HL-60 (cell line): ENCODE measurements at regions not wholly inside any gene's neighbourhood (a gene's known extent, or its start where the extent isn't known, plus 50 kb on each side); places are given as distances from the start of the nearest gene placed in this dataset.

Source experiments
- DNase-seq, 2 experiments: peaks; one replicate each; pipeline ENCODE4 v3.0.0-alpha.2; 2010 to 2020; ENCODE audit warnings: low read depth in 1 of 2, low spot score in 1 of 2
- H3K27ac ChIP-seq: fragments of 250-450 bp; sonication (Bioruptor Pico); replicated peaks from 2 replicates; pipeline ENCODE4 v1.5.1; 2020; ENCODE audit warnings: mild to moderate bottlenecking, moderate library complexity
- H3K27me3 ChIP-seq: fragments of 250-450 bp; sonication (Bioruptor Pico); 2 replicates; pipeline ENCODE4 v1.5.1; 2021; ENCODE audit warnings: mild to moderate bottlenecking, moderate library complexity; ENCODE audit not compliant: insufficient read depth, poor library complexity, severe bottlenecking
- H3K4me3 ChIP-seq: replicated peaks from 2 replicates; pipeline ENCODE4 v1.5.1; 2011; ENCODE audit warnings: mild to moderate bottlenecking, control low read depth, low read length; ENCODE audit not compliant: insufficient read depth
- GABPA ChIP-seq: IDR thresholded peaks from 2 replicates; pipeline ENCODE4 v1.6.1; 2012; ENCODE audit warnings: low read depth
- POLR2AphosphoS5 ChIP-seq: IDR thresholded peaks from 2 replicates; pipeline ENCODE4 v1.6.1; 2012; ENCODE audit warnings: low read depth
- SPI1 ChIP-seq: IDR thresholded peaks from 2 replicates; pipeline ENCODE4 v1.6.1; 2012; ENCODE audit warnings: low read depth, mild to moderate bottlenecking, borderline replicate concordance
- TF ChIP-seq, protein P1 (sequence below): IDR thresholded peaks from 2 replicates; pipeline ENCODE4 v1.6.1; 2012; ENCODE audit warnings: low read depth; ENCODE audit not compliant: insufficient replicate concordance
- TF ChIP-seq, protein P2 (sequence below): IDR thresholded peaks from one replicate; pipeline ENCODE4 v1.5.1; 2011; ENCODE audit warnings: low read length, control low read depth, inconsistent platforms; ENCODE audit not compliant: insufficient read depth

DNA sequence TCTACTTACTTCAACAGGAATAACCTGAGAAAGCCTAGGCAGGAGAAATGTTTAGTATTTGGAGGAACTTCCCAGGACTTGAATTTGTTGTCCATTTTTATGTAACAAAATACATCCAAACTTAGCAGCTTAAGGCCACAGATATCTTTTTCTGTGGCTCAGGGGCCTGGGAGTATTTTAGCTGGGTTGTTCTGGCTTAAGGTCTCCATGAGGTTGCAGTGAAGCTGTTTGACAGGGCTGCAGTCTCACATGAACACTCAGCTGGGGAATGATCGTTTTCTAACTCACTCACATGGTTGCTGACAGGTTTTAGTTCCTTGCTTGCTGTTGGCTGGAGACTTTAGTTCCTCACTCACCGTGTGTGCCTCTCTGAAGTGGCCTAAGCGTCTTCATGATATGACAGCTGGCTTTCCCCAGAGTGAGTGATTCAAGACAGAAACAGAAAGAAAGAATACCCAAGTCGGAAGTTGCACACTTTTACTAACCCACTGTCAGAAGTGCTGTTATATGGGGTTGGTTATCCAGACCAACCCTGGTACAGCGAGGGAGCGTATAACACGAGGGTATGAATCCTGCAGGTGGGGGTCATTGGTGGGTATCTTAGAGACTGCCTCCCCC, 229.7 kb upstream of the TBL1XR1 start:
- H3K27me3 ChIP-seq: no peaks in the 10 kb centered on the region
- H3K27ac ChIP-seq: no peak overlapping the region
- no peak for DNase-seq
- no peak overlapping the region for H3K4me3 ChIP-seq
- TF ChIP-seq, protein P1, sequence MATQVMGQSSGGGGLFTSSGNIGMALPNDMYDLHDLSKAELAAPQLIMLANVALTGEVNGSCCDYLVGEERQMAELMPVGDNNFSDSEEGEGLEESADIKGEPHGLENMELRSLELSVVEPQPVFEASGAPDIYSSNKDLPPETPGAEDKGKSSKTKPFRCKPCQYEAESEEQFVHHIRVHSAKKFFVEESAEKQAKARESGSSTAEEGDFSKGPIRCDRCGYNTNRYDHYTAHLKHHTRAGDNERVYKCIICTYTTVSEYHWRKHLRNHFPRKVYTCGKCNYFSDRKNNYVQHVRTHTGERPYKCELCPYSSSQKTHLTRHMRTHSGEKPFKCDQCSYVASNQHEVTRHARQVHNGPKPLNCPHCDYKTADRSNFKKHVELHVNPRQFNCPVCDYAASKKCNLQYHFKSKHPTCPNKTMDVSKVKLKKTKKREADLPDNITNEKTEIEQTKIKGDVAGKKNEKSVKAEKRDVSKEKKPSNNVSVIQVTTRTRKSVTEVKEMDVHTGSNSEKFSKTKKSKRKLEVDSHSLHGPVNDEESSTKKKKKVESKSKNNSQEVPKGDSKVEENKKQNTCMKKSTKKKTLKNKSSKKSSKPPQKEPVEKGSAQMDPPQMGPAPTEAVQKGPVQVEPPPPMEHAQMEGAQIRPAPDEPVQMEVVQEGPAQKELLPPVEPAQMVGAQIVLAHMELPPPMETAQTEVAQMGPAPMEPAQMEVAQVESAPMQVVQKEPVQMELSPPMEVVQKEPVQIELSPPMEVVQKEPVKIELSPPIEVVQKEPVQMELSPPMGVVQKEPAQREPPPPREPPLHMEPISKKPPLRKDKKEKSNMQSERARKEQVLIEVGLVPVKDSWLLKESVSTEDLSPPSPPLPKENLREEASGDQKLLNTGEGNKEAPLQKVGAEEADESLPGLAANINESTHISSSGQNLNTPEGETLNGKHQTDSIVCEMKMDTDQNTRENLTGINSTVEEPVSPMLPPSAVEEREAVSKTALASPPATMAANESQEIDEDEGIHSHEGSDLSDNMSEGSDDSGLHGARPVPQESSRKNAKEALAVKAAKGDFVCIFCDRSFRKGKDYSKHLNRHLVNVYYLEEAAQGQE: no peak

DNA sequence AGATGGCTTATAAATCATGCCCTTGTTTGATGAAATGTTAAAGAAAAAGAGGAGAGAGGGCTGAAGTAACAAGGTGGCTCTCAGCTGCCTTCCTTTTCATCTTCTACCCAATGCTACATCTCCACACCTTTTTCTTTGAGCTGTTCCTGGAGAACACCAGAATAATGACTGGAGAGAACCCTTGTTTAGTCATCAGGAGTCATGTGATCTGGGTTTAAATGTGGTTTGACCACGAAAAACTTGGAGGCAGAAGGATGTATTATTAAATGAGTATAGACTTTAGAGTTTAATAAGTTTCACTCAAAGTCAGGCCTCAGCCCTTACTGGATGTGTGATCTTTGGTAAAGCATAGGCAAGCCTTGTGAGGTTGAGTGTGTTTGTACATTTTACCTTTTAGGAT, 230.3 kb upstream of the TBL1XR1 start:
- Histone ChIP-seq H3K4me3 (no peak overlapping the region), H3K27me3 (no peaks in the 10 kb centered on the region), H3K27ac (no peak overlapping the region)
- DNase-seq: no peak
- TF ChIP-seq, protein P2, sequence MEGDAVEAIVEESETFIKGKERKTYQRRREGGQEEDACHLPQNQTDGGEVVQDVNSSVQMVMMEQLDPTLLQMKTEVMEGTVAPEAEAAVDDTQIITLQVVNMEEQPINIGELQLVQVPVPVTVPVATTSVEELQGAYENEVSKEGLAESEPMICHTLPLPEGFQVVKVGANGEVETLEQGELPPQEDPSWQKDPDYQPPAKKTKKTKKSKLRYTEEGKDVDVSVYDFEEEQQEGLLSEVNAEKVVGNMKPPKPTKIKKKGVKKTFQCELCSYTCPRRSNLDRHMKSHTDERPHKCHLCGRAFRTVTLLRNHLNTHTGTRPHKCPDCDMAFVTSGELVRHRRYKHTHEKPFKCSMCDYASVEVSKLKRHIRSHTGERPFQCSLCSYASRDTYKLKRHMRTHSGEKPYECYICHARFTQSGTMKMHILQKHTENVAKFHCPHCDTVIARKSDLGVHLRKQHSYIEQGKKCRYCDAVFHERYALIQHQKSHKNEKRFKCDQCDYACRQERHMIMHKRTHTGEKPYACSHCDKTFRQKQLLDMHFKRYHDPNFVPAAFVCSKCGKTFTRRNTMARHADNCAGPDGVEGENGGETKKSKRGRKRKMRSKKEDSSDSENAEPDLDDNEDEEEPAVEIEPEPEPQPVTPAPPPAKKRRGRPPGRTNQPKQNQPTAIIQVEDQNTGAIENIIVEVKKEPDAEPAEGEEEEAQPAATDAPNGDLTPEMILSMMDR: no peak
- TF ChIP-seq SPI1 (no peak), POLR2AphosphoS5 (no peak), GABPA (no peak)
- TF ChIP-seq, protein P1: no peak

DNA sequence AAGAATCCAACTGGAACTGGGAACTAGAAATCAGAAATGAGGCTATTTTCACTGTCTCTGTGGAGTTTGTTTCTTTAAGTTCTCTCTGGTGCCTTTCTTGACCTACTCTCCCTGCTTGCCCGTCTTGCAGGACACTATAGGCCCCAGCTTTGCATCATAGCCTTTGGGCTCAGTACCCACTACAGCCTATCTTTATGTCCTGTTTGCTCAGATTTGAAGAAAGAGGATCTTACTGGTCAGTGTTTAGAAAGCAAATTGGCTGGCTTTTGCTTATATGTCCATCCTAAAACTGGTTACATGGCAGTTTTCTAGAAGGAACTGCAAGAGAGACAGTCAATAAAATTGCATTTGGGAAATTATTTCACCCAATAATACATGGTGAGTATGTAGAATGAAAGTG, 231.8 kb upstream of the TBL1XR1 start:
- TF ChIP-seq SPI1 (no peak), GABPA (no peak), POLR2AphosphoS5 (no peak)
- TF ChIP-seq, protein P1: no peak
- TF ChIP-seq, protein P2: no peak
- no peak overlapping the region for H3K27ac ChIP-seq
- no peaks in the 10 kb centered on the region for H3K27me3 ChIP-seq
- no peak for DNase-seq
- H3K4me3 ChIP-seq: no peak overlapping the region
